AG04450 (cell line): ENCODE measurements at regions not wholly inside any gene's neighbourhood (a gene's known extent, or its start where the extent isn't known, plus 50 kb on each side); places are given as distances from the start of the nearest gene placed in this dataset.
"Not testable (repeated sequence)": the region's sequence is repeated elsewhere in the genome, so short reads cannot be mapped to it uniquely, and the experiment has no call there.

ENCODE experiments used
- CTCF ChIA-PET: fragments of 300-600, 350-600 bp; formaldehyde crosslinking; extraction: SDS; loops from one replicate; lab custom pipeline; 2022; ENCODE audit warnings: antibody characterized with exemption, inconsistent platforms; lab: Charles Lee
- POLR2A ChIA-PET: fragments of 350-600 bp; formaldehyde crosslinking; extraction: SDS; loops from one replicate; lab custom pipeline; 2021; ENCODE audit warnings: antibody characterized with exemption, inconsistent platforms; lab: Yijun Ruan, JAX
- DNase-seq: peaks from one replicate; pipeline ENCODE4 v3.0.0-alpha.2; 2011; ENCODE audit warnings: low read depth, low spot score
- H3K27ac ChIP-seq: one replicate; pipeline ENCODE4 v1.5.1; 2012; ENCODE audit warnings: low read depth, low read length, control low read depth
- H3K27me3 ChIP-seq: one replicate; pipeline ENCODE4 v1.6.0; 2012; ENCODE audit warnings: low read length; ENCODE audit not compliant: control insufficient read depth, insufficient read depth
- H3K4me3 ChIP-seq: 2 replicates; pipeline ENCODE4 v1.5.1; 2011; ENCODE audit warnings: mild to moderate bottlenecking, low read depth, low read length, control low read depth
- H3K9me3 ChIP-seq: 2 replicates; pipeline ENCODE4 v1.5.1; 2012; ENCODE audit warnings: low read length; ENCODE audit not compliant: control insufficient read depth, insufficient read depth
- CTCF ChIP-seq: IDR thresholded peaks from 2 replicates; pipeline ENCODE4 v1.5.1; 2011; ENCODE audit warnings: low read depth, low read length, control low read depth, inconsistent platforms

- H3K4me3 ChIP-seq = no peak overlapping the region
- no peak for DNase-seq
- H3K27ac ChIP-seq = no peak overlapping the region
- no peaks in the 10 kb centered on the region for H3K27me3 ChIP-seq
- CTCF ChIA-PET = interaction anchor here (0.7 kb wide), 1 partner anchor 457 kb away, joined by 3 read pairs; no protein-coding TSS in a partner anchor
- POLR2A ChIA-PET = no interaction called here
- no peaks in the 10 kb centered on the region for H3K9me3 ChIP-seq
- TF ChIP-seq CTCF = 0 out of 2 replicates have a peak, but pooled peaks have one; percentile 1
Measured at GRCh38 chr12:23361971-23362370, 587.5 kb downstream of the SOX5 start.

GRCh38 chr12:23368590-23368989 is 580.9 kb downstream of the SOX5 start:
- ChIA-PET CTCF (no interaction called here), POLR2A (no interaction called here)

DNA sequence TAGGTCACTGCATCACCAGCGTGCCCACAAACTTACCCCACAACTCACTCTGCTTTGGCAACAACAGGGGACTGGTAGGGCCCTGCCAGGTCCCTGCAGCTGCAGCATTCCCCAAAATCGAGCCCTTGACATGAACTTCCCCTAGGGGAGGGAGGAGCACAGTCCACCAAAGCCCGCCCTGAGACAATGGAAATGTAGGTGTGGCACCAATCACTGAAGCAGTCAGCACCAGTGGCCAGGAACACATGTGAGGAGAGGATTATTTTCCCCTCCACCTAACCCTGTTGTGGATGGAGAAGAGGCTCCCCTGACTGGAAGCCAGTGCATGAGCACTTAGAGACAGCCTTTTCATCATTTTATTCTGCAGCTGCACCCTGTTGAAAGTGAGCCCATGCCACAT is 573.8 kb downstream of the SOX5 start:
- CTCF ChIA-PET = no interaction called here
- no peak for DNase-seq
- no peak for TF ChIP-seq CTCF
- H3K9me3 ChIP-seq = 0 out of 2 replicates have a peak, but pooled peaks cover 4% of the 10 kb centered on the region
- H3K27me3 ChIP-seq = no peaks in the 10 kb centered on the region
- H3K27ac ChIP-seq = no peak overlapping the region
- H3K4me3 ChIP-seq = no peak overlapping the region
- POLR2A ChIA-PET = no interaction called here

More at GRCh38 chr12:23368590-23368989, 580.9 kb downstream of the SOX5 start:
- DNase-seq = no peak
- H3K27me3 ChIP-seq = no peaks in the 10 kb centered on the region
- no peak for TF ChIP-seq CTCF
- H3K4me3 ChIP-seq = no peak overlapping the region
- H3K27ac ChIP-seq = no peak overlapping the region
- H3K9me3 ChIP-seq = no peaks in the 10 kb centered on the region

- TF ChIP-seq CTCF = no peak
- ChIA-PET CTCF (no interaction called here), POLR2A (no interaction called here)
- no peak overlapping the region for H3K4me3 ChIP-seq
- H3K9me3 ChIP-seq = 0 out of 2 replicates have a peak, but pooled peaks cover 4% of the 10 kb centered on the region
- H3K27me3 ChIP-seq = no peaks in the 10 kb centered on the region
- H3K27ac ChIP-seq = no peak overlapping the region
- no peak for DNase-seq
Measured at GRCh38 chr12:23376238-23376637, 573.2 kb downstream of the SOX5 start.

DNA sequence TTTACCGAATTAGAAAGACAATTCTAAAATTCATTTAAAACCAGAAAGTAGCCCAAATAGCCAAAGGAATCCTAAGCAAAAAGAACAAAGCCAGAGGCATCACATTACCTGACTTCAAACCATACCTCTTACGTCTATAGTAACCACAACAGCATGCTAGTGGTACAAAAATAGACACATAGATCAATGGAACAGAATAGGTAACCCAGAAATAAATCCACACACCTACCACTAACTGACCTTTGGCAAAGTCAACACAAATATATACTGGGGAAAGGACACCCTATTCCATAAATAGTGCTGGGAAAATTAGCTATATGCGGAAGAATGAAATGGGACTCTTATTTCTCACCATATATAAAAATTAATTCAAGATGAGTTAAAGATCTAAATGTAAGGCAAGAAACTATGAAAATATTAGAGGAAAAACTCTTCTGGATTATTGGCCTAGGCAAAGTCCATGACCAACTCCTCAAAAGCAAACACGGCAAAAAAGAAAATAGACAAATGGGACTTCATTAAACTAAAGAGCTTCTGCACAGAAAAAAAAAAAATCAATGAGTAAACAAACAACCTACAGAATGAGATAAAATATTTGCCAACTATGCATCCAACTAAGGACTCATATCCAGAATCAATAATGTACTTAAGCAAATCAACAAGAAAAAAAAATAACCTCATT is 568.9 kb downstream of the SOX5 start:
- POLR2A ChIA-PET = no interaction called here
- TF ChIP-seq CTCF = no peak
- Histone ChIP-seq H3K27me3 (no peaks in the 10 kb centered on the region), H3K4me3 (no peak overlapping the region), H3K9me3 (0 out of 2 replicates have a peak, but pooled peaks cover 2% of the 10 kb centered on the region), H3K27ac (no peak overlapping the region)
- DNase-seq = no peak
- CTCF ChIA-PET = no interaction called here

- H3K4me3 ChIP-seq, H3K27me3 ChIP-seq, DNase-seq, CTCF ChIA-PET, H3K9me3 ChIP-seq, POLR2A ChIA-PET, H3K27ac ChIP-seq: not testable (repeated sequence)
Measured at GRCh38 chr12:23388898-23389297, 560.6 kb downstream of the SOX5 start.

DNA sequence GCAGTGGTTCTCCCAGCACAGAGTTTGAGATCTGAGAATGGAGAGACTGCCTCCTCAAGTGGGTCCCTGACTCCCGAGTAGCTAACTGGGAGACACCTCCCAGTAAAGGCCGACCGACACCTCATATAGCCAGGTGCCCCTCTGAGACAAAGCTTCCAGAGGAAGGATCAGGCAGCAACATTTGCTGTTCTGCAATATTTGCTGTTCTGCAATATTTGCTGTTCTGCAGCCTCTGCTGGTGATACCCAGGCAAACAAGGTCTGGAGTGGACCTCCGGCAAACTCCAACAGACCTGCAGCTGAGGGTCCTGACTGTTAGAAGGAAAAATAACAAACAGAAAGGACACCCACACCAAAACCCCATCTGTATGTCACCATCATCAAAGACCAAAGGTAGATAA is 560.2 kb downstream of the SOX5 start:
- H3K4me3 ChIP-seq, DNase-seq, POLR2A ChIA-PET, CTCF ChIA-PET, H3K27ac ChIP-seq, H3K9me3 ChIP-seq, H3K27me3 ChIP-seq: not testable (repeated sequence)
